LNCaP clone FGC (cell line): ENCODE measurements at regions not wholly inside any gene's neighbourhood (a gene's known extent, or its start where the extent isn't known, plus 50 kb on each side); places are given as distances from the start of the nearest gene placed in this dataset.

ENCODE experiments used
- DNase-seq: peaks from one replicate; pipeline ENCODE4 v3.0.0-alpha.2; 2011; ENCODE audit warnings: low read depth
- H3K4me3 ChIP-seq: 2 replicates; pipeline ENCODE4 v1.5.1; 2011; ENCODE audit warnings: mild to moderate bottlenecking, low read depth, low read length, control low read depth
- CTCF ChIP-seq: IDR thresholded peaks from 2 replicates; pipeline ENCODE4 v1.5.1; 2012; ENCODE audit warnings: mild to moderate bottlenecking; ENCODE audit not compliant: control insufficient read depth, insufficient read depth; ENCODE audit errors: extremely low read depth

GRCh38 chr10:8424555-8425211 lies 370.2 kb downstream of the GATA3 start:
- TF ChIP-seq CTCF, result no peak
- no peak overlapping the region for H3K4me3 ChIP-seq
- no peak for DNase-seq

DNA sequence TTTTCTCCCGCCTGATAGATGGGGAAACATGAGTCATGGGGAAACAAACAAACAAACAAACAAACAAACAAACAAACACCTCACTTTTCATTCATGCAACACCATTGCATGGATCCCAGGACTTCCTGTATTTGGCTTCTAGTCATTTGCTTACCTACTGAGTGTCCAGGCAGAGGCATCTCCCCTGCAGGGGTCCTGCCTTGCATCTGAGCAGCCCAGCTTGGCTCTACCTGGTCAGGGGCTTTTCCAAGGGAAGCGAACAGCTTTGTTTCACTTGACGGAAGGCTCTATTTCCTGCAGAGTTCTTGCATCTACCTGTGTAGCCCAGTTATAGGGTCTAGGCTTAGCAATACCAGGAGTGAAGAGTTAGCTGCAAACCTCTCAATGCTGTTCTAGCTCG lies 374.2 kb downstream of the GATA3 start:
- DNase-seq, result no peak
- no peak overlapping the region for H3K4me3 ChIP-seq
- no peak for TF ChIP-seq CTCF

- H3K4me3 ChIP-seq, result no peak overlapping the region
- DNase-seq, result no peak
- TF ChIP-seq CTCF, result no peak
Observed at GRCh38 chr10:8430321-8430720, 375.8 kb downstream of the GATA3 start.

DNA sequence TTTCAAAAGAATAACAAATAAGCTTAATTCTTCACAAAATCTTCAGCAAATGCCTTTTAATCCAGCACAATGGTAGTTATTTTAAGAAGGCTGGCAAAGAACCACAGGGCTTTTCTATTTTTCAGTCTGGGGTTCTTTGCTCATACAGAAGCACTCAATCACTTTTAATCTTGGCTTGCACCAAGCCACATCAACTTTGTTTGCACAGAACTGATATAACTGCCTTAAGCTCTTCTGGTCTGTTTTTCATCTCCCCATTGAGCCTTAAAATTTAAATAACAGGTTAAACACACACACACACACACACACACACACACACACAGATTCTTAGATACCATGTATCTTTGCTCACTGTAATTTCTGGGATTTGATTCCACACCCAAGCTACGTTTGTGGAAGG lies 377.0 kb downstream of the GATA3 start:
- H3K4me3 ChIP-seq, result no peak overlapping the region
- no peak for DNase-seq
- TF ChIP-seq CTCF, result no peak

- DNase-seq, result no peak
- no peak overlapping the region for H3K4me3 ChIP-seq
- TF ChIP-seq CTCF, result no peak
Observed at GRCh38 chr10:8435186-8436055, 380.9 kb downstream of the GATA3 start.

- no peak for TF ChIP-seq CTCF
- no peak for DNase-seq
- H3K4me3 ChIP-seq, result no peak overlapping the region
Observed at GRCh38 chr10:8437896-8438295, 383.4 kb downstream of the GATA3 start.

- DNase-seq, result no peak
- TF ChIP-seq CTCF, result no peak
- H3K4me3 ChIP-seq, result no peak overlapping the region
Observed at GRCh38 chr10:8438603-8439002, 384.1 kb downstream of the GATA3 start.
